ENCODE measurements at regions not wholly inside any gene's neighbourhood (a gene's known extent, or its start where the extent isn't known, plus 50 kb on each side); places are given as distances from the start of the nearest gene placed in this dataset.

DNA sequence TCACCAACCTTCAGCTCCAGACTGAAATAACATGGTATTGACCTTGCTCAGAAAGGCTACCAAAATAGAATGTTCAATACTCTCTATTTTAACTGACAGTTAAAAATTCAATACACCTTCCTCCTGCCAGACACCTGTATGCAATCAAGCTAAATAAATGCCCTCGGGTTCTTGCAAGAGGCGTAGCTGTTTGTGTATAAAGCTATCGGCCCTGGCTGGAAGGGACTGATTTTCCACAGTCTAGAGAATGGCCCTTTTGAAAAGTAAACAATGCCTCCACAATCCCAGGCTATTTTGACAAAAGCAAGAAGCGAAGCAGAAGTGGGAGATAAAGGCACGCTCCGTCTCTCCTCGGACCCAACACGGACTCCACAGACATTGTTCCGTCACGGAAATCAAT lies 791.2 kb downstream of the BRD1 start:
- TF ChIP-seq, protein P1, sequence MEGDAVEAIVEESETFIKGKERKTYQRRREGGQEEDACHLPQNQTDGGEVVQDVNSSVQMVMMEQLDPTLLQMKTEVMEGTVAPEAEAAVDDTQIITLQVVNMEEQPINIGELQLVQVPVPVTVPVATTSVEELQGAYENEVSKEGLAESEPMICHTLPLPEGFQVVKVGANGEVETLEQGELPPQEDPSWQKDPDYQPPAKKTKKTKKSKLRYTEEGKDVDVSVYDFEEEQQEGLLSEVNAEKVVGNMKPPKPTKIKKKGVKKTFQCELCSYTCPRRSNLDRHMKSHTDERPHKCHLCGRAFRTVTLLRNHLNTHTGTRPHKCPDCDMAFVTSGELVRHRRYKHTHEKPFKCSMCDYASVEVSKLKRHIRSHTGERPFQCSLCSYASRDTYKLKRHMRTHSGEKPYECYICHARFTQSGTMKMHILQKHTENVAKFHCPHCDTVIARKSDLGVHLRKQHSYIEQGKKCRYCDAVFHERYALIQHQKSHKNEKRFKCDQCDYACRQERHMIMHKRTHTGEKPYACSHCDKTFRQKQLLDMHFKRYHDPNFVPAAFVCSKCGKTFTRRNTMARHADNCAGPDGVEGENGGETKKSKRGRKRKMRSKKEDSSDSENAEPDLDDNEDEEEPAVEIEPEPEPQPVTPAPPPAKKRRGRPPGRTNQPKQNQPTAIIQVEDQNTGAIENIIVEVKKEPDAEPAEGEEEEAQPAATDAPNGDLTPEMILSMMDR (IDR thresholded peaks at IDR 0.05) = no peak
- TF ChIP-seq POLR2A (IDR thresholded peaks at IDR 0.05) = no peak

Data from adrenal gland (tissue), 5 donors.